AG04449 (cell line): ENCODE measurements at regions not wholly inside any gene's neighbourhood (a gene's known extent, or its start where the extent isn't known, plus 50 kb on each side); places are given as distances from the start of the nearest gene placed in this dataset.
A peak's percentile ranks its signal among the peaks of the same experiment; 100 is the strongest.
"Not testable (repeated sequence)": the region's sequence is repeated elsewhere in the genome, so short reads cannot be mapped to it uniquely, and the experiment has no call there.

ENCODE experiments used
- CTCF ChIA-PET: fragments of 350-600 bp; formaldehyde crosslinking; extraction: SDS; loops from one replicate; lab custom pipeline; 2021; ENCODE audit warnings: antibody characterized with exemption; lab: Yijun Ruan, JAX
- POLR2A ChIA-PET: fragments of 400-600, 350-600 bp; formaldehyde crosslinking; extraction: SDS; loops from one replicate; lab custom pipeline; 2020; ENCODE audit warnings: antibody characterized with exemption, inconsistent platforms; lab: Yijun Ruan, JAX
- DNase-seq: peaks from one replicate; pipeline ENCODE4 v3.0.0-alpha.2; 2010; ENCODE audit warnings: low read depth, low spot score
- H3K4me3 ChIP-seq: 2 replicates; pipeline ENCODE4 v1.5.1; 2011; ENCODE audit warnings: low read depth, mild to moderate bottlenecking, control low read depth, low read length
- CTCF ChIP-seq: IDR thresholded peaks from one replicate; pipeline ENCODE4 v1.5.1; 2011; ENCODE audit warnings: mild to moderate bottlenecking, moderate library complexity, low read length, control low read depth, inconsistent platforms; ENCODE audit not compliant: insufficient read depth; ENCODE audit errors: missing control alignments

GRCh38 chr7:108669958-108670357 lies 100.3 kb downstream of the DNAJB9 start:
- no peak for DNase-seq
- no peak for TF ChIP-seq CTCF
- H3K4me3 ChIP-seq: no peak overlapping the region
- POLR2A ChIA-PET: no interaction called here
- CTCF ChIA-PET: no interaction called here

GRCh38 chr7:108673699-108674098 lies 104.0 kb downstream of the DNAJB9 start:
- CTCF ChIA-PET, POLR2A ChIA-PET, DNase-seq, H3K4me3 ChIP-seq: not testable (repeated sequence)

GRCh38 chr7:108684629-108685028 lies 115.0 kb downstream of the DNAJB9 start:
- no peak for DNase-seq
- H3K4me3 ChIP-seq: no peak overlapping the region
- ChIA-PET POLR2A (no interaction called here), CTCF (no interaction called here)
- TF ChIP-seq CTCF: no peak

GRCh38 chr7:108686494-108686893 lies 116.8 kb downstream of the DNAJB9 start:
- H3K4me3 ChIP-seq: no peak overlapping the region
- DNase-seq: no peak
- ChIA-PET CTCF (no interaction called here), POLR2A (no interaction called here)
- TF ChIP-seq CTCF: no peak

- no peak for TF ChIP-seq CTCF
- ChIA-PET POLR2A (no interaction called here), CTCF (no interaction called here)
- no peak overlapping the region for H3K4me3 ChIP-seq
- DNase-seq: no peak
These were observed 127.6 kb downstream of the DNAJB9 start for GRCh38 chr7:108697254-108697653.

- H3K4me3 ChIP-seq: no peak overlapping the region
- no peak for DNase-seq
- no peak for TF ChIP-seq CTCF
- CTCF ChIA-PET: no interaction called here
- POLR2A ChIA-PET: no interaction called here
These were observed 141.9 kb downstream of the DNAJB9 start for GRCh38 chr7:108711611-108712010.

GRCh38 chr7:108716783-108717182 lies 147.1 kb downstream of the DNAJB9 start:
- peak; percentile 40 for DNase-seq

More at GRCh38 chr7:108716783-108717182, 147.1 kb downstream of the DNAJB9 start:
- no peak for TF ChIP-seq CTCF
- H3K4me3 ChIP-seq: no peak overlapping the region
- CTCF ChIA-PET: no interaction called here
- POLR2A ChIA-PET: no interaction called here
